ENCODE measurements at regions not wholly inside any gene's neighbourhood (a gene's known extent, or its start where the extent isn't known, plus 50 kb on each side); places are given as distances from the start of the nearest gene placed in this dataset.

DNA sequence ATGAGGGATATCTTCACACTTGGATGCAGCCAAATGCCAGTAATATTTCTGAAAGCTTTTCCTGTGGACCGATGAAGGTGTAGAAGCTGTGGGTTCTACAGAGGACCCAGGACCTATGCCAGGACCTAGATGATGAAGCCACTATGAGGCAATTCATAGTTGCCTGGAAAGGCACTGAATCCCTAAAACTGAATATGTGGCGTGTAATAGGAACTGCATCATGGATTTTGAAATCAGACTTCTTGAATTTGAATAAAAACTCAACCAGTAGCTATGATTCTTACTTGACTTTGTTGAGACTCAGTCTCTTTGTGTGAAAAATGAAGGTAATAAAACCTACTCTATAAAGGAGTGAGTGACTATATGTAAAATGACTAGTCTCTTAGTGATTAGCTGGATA, 89.9 kb upstream of the SGK1 start:
- TF ChIP-seq, protein P1, sequence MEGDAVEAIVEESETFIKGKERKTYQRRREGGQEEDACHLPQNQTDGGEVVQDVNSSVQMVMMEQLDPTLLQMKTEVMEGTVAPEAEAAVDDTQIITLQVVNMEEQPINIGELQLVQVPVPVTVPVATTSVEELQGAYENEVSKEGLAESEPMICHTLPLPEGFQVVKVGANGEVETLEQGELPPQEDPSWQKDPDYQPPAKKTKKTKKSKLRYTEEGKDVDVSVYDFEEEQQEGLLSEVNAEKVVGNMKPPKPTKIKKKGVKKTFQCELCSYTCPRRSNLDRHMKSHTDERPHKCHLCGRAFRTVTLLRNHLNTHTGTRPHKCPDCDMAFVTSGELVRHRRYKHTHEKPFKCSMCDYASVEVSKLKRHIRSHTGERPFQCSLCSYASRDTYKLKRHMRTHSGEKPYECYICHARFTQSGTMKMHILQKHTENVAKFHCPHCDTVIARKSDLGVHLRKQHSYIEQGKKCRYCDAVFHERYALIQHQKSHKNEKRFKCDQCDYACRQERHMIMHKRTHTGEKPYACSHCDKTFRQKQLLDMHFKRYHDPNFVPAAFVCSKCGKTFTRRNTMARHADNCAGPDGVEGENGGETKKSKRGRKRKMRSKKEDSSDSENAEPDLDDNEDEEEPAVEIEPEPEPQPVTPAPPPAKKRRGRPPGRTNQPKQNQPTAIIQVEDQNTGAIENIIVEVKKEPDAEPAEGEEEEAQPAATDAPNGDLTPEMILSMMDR (conservative IDR thresholded peaks at IDR 0.05): no peak
- TF ChIP-seq ZFX (IDR thresholded peaks at IDR 0.05): no peak
